Nephron progenitor cell (in vitro differentiated cells): ENCODE measurements at regions not wholly inside any gene's neighbourhood (a gene's known extent, or its start where the extent isn't known, plus 50 kb on each side); places are given as distances from the start of the nearest gene placed in this dataset.

ENCODE experiments used
- DNase-seq: peaks from one replicate; pipeline ENCODE4 v3.0.0; 2021
- H3K27ac Mint-ChIP-seq: 2 replicates; pipeline ENCODE4 v1.8.0; 2021; ENCODE audit warnings: mild to moderate bottlenecking, moderate library complexity, mixed read lengths
- H3K27me3 Mint-ChIP-seq: 2 replicates; pipeline ENCODE4 v1.8.0; 2021; ENCODE audit warnings: mild to moderate bottlenecking, low read depth, mixed read lengths; ENCODE audit not compliant: poor library complexity
- H3K36me3 Mint-ChIP-seq: 2 replicates; pipeline ENCODE4 v1.8.0; 2021; ENCODE audit warnings: low read depth, mixed read lengths
- H3K4me1 Mint-ChIP-seq: 2 replicates; pipeline ENCODE4 v1.8.0; 2021; ENCODE audit warnings: mixed read lengths
- H3K4me3 Mint-ChIP-seq: 2 replicates; pipeline ENCODE4 v1.8.0; 2021; ENCODE audit warnings: mild to moderate bottlenecking, moderate library complexity, mixed read lengths
- H3K9me3 Mint-ChIP-seq: 2 replicates; pipeline ENCODE4 v1.8.0; 2021; ENCODE audit warnings: mild to moderate bottlenecking, moderate library complexity, mixed read lengths
- TF ChIP-seq, protein P1 (sequence below): fragments of 200-600 bp; sonication (generic); IDR thresholded peaks from 2 replicates; pipeline ENCODE4 v1.5.0; 2021; ENCODE audit warnings: antibody characterized with exemption

DNA sequence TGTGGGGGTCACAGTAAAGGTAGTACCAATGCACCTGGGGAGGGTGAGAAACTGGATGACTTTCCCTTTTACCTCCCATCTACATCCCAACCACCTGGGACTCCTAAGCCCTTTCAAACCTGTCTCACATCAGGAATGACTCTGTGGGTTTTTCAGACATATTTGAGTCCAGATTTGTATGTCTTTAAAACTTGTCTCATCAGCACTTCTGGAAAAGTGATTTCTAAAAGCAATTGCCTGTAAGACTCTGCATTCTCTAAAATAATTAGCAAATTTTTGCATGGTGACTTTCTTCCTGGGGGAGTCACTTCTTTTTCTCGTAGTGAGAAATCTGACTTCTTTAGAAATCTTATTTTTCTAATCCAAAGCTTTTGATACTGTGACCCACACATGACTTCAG is 1553.0 kb upstream of the PIK3C3 start:
- Mint-ChIP-seq H3K27ac (no peak overlapping the region), H3K27me3 (no peaks in the 10 kb centered on the region), H3K9me3 (peaks cover 5% of the 10 kb centered on the region), H3K4me1 (peaks cover 6% of the 10 kb centered on the region), H3K36me3 (no peaks in the 10 kb centered on the region), H3K4me3 (no peak overlapping the region)
- no peak for DNase-seq
- TF ChIP-seq, protein P1, sequence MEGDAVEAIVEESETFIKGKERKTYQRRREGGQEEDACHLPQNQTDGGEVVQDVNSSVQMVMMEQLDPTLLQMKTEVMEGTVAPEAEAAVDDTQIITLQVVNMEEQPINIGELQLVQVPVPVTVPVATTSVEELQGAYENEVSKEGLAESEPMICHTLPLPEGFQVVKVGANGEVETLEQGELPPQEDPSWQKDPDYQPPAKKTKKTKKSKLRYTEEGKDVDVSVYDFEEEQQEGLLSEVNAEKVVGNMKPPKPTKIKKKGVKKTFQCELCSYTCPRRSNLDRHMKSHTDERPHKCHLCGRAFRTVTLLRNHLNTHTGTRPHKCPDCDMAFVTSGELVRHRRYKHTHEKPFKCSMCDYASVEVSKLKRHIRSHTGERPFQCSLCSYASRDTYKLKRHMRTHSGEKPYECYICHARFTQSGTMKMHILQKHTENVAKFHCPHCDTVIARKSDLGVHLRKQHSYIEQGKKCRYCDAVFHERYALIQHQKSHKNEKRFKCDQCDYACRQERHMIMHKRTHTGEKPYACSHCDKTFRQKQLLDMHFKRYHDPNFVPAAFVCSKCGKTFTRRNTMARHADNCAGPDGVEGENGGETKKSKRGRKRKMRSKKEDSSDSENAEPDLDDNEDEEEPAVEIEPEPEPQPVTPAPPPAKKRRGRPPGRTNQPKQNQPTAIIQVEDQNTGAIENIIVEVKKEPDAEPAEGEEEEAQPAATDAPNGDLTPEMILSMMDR, result no peak

DNA sequence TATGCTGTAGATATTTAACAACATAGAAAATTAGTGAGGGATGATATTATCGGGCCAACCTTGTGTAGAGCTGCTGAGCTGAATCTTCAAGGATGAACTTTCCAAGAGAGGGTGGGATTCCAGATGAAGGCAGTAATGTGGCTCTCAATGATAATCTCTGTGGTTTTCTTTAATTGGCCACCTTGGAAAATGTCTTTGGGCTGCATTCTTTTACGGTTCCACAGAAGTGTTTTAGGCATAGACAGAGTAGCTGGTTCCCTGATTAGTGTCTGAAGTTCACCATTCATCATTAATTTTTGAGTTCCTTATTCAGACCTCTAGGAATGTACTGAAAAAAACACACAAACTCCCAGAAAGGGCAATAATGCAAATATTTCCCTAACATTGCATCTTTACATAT is 1566.9 kb upstream of the PIK3C3 start:
- Mint-ChIP-seq H3K4me3 (no peak overlapping the region), H3K36me3 (no peaks in the 10 kb centered on the region), H3K27me3 (no peaks in the 10 kb centered on the region), H3K4me1 (no peaks in the 10 kb centered on the region), H3K27ac (no peak overlapping the region), H3K9me3 (no peaks in the 10 kb centered on the region)
- TF ChIP-seq, protein P1, result no peak
- DNase-seq, result no peak

DNA sequence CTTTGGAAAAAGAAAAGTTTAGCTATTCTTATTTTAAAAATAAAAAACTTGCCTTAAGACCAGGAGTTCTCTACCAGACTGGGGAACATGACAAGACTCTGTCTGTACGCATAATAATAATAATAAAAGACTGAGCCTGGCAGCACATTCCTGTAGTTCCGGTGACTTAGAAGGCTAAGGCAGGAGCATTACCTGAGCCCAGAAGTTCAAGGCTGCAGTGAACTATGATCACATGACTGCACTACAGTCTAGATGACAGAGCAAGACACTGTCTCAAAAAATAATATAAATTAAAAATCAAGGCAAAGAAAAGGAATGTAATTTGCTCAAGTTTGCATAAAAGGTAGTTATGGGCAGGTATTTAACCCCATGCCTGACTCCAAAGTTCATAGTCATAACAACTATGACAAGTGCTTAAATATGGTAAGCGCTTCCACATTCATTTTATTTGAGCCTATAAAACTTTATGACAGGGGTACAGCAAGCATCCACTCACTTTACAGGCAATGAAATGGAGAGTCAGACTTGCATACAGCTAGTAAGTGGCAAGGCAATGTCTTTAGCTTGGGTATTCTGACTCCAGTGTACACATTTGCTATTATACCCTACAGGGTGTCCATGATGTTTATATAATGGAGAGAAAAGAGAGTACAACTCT is 1567.8 kb upstream of the PIK3C3 start:
- Mint-ChIP-seq H3K9me3 (no peaks in the 10 kb centered on the region), H3K4me1 (no peaks in the 10 kb centered on the region), H3K36me3 (no peaks in the 10 kb centered on the region), H3K27me3 (no peaks in the 10 kb centered on the region), H3K27ac (no peak overlapping the region), H3K4me3 (no peak overlapping the region)
- DNase-seq, result no peak
- TF ChIP-seq, protein P1, result no peak

DNA sequence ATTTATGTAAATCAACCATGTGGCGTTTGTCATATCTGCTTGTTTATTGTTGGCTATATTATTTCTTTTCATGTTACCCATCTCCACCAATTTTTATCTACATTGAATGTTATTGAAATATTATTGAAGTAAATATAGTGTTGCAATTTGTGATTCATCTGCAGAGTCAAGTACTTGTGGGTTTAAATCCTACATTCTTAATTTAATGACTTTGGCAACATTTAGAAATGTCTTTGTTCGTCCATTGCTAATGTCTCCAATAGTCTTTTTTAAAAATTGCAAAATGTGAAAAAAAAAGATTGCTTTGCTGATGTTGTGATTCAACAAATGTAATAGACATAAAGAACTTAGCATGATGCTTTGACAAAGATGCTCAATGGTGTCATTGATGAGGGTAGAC is 1572.8 kb upstream of the PIK3C3 start:
- Mint-ChIP-seq H3K36me3 (no peaks in the 10 kb centered on the region), H3K4me1 (no peaks in the 10 kb centered on the region), H3K4me3 (no peak overlapping the region), H3K27ac (no peak overlapping the region), H3K27me3 (no peaks in the 10 kb centered on the region), H3K9me3 (no peaks in the 10 kb centered on the region)
- DNase-seq, result no peak
- TF ChIP-seq, protein P1, result no peak

DNA sequence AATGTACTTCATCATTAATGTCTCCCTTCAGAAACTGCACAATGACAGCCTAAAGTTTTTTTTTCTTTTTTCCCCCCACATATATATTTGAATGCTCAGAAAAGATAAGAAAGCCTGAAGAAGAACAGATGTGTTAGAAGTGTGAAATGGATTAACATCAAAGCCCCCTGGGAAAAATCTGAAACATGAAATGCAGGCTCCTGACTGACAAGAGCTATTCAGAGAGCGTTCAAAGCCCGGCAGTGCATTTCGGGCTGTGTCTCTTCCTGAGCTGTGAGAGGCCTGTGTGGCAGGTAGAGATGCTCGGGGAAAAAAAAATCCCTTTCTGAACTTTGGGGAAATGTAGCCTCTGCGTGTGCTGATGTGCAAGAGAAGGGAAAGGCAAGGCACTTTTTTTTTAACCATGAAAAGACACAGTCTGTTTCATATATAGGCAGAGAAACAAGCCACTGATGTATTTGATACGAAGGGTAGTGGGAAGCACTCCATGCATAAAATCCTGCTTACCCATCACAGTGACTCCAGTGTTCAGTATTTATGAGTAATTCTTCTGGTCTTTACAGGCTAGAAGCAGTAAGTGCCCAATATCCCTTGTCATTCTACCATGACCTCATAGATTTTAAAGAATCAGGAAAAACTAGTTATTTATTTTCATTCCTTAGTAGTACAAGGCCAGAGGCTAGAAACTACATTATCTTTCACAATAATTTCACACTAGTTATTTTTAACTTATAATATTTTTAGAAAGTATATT is 1574.2 kb upstream of the PIK3C3 start:
- Mint-ChIP-seq H3K4me1 (peaks cover 4% of the 10 kb centered on the region), H3K9me3 (no peaks in the 10 kb centered on the region), H3K4me3 (no peak overlapping the region), H3K27ac (no peak overlapping the region), H3K27me3 (no peaks in the 10 kb centered on the region), H3K36me3 (no peaks in the 10 kb centered on the region)
- TF ChIP-seq, protein P1, result no peak
- no peak for DNase-seq

DNA sequence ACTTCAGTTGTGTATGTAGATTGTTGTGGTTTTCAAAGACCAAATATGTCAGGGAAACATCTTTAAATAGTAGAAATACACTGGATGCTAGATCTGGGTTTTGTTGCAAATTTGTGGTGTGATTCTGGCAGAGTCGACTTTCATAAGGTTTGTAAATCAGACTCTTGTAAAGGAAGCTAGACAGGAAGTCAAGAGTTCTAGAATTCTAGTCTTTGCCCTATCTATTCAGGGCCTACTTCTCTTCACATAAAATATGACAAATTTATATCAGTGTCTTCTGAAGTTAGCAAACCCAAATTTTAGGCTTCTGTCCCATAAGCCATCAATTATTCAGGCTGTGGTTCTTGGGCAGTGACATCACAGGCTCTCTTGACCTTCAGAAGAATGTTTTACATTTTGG is 1579.2 kb upstream of the PIK3C3 start:
- TF ChIP-seq, protein P1, result no peak
- Mint-ChIP-seq H3K4me3 (no peak overlapping the region), H3K27me3 (no peaks in the 10 kb centered on the region), H3K4me1 (peaks cover 4% of the 10 kb centered on the region), H3K27ac (no peak overlapping the region), H3K9me3 (no peaks in the 10 kb centered on the region), H3K36me3 (no peaks in the 10 kb centered on the region)
- DNase-seq, result no peak
